H9 (cell line): ENCODE measurements at regions not wholly inside any gene's neighbourhood (a gene's known extent, or its start where the extent isn't known, plus 50 kb on each side); places are given as distances from the start of the nearest gene placed in this dataset.

Experiments used
- DNase-seq: peaks from one replicate; pipeline ENCODE4 v3.0.0-alpha.2; 2017
- H2AFZ ChIP-seq: one replicate; pipeline ENCODE4 v1.6.1; 2013; ENCODE audit warnings: mild to moderate bottlenecking, low read length, control low read depth, moderate library complexity
- H2AK5ac ChIP-seq: 2 replicates; pipeline ENCODE4 v1.6.1; 2013; ENCODE audit warnings: low read length, control low read depth, mixed read lengths; ENCODE audit not compliant: insufficient read length
- H2BK120ac ChIP-seq: one replicate; pipeline ENCODE4 v1.6.1; 2013; ENCODE audit warnings: low read depth, mild to moderate bottlenecking, low read length, control low read depth, inconsistent platforms; ENCODE audit not compliant: poor library complexity, severe bottlenecking
- H2BK12ac ChIP-seq: 2 replicates; pipeline ENCODE4 v1.6.1; 2013; ENCODE audit warnings: low read length, control low read depth, mixed read lengths, low read depth; ENCODE audit not compliant: insufficient read length
- H2BK15ac ChIP-seq: 2 replicates; pipeline ENCODE4 v1.6.1; 2013; ENCODE audit warnings: low read depth, low read length, control low read depth
- H2BK20ac ChIP-seq: one replicate; pipeline ENCODE4 v1.6.1; 2013; ENCODE audit warnings: low read depth, mild to moderate bottlenecking, low read length, control low read depth, inconsistent platforms; ENCODE audit not compliant: poor library complexity, severe bottlenecking
- H2BK5ac ChIP-seq: 2 replicates; pipeline ENCODE4 v1.6.1; 2013; ENCODE audit warnings: low read length, control low read depth, mixed read lengths; ENCODE audit not compliant: insufficient read length
- H3K14ac ChIP-seq: 2 replicates; pipeline ENCODE4 v1.6.1; 2013; ENCODE audit warnings: low read length, control low read depth; ENCODE audit not compliant: insufficient read depth
- H3K18ac ChIP-seq: 2 replicates; pipeline ENCODE4 v1.6.1; 2013; ENCODE audit warnings: low read depth, mild to moderate bottlenecking, mixed read lengths, low read length, control low read depth; ENCODE audit not compliant: insufficient read length
- H3K23ac ChIP-seq: 2 replicates; pipeline ENCODE4 v1.6.1; 2013; ENCODE audit warnings: low read length, control low read depth, mixed read lengths, low read depth; ENCODE audit not compliant: insufficient read length
- H3K23me2 ChIP-seq: 2 replicates; pipeline ENCODE4 v1.6.1; 2013; ENCODE audit warnings: low read depth, mild to moderate bottlenecking, mixed read lengths, low read length, control low read depth; ENCODE audit not compliant: insufficient read length, poor library complexity, severe bottlenecking
- H3K27ac ChIP-seq: 2 replicates; pipeline ENCODE4 v1.5.1; 2013; ENCODE audit warnings: low read length, control low read depth, mixed read lengths, low read depth; ENCODE audit not compliant: insufficient read length
- H3K27me3 ChIP-seq: 2 replicates; pipeline ENCODE4 v1.6.1; 2013; ENCODE audit warnings: low read length, control low read depth, inconsistent platforms; ENCODE audit not compliant: insufficient read depth
- H3K4ac ChIP-seq: 2 replicates; pipeline ENCODE4 v1.6.1; 2013; ENCODE audit warnings: low read depth, mild to moderate bottlenecking, control low read depth, inconsistent platforms, low read length, moderate library complexity
- H3K4me1 ChIP-seq: 2 replicates; pipeline ENCODE4 v1.6.1; 2013; ENCODE audit warnings: low read length, control low read depth, inconsistent platforms; ENCODE audit not compliant: insufficient read depth
- H3K4me2 ChIP-seq: 2 replicates; pipeline ENCODE4 v1.6.1; 2013; ENCODE audit warnings: low read length, control low read depth, mixed read lengths; ENCODE audit not compliant: insufficient read length, insufficient read depth
- H3K56ac ChIP-seq: 2 replicates; pipeline ENCODE4 v1.6.1; 2013; ENCODE audit warnings: low read depth, mild to moderate bottlenecking, mixed read lengths, low read length, control low read depth; ENCODE audit not compliant: insufficient read length
- H3K79me1 ChIP-seq: 2 replicates; pipeline ENCODE4 v1.6.1; 2013; ENCODE audit warnings: low read depth, mild to moderate bottlenecking, moderate library complexity, low read length, control low read depth, inconsistent platforms; ENCODE audit not compliant: insufficient read depth, poor library complexity, severe bottlenecking
- H3K79me2 ChIP-seq: 2 replicates; pipeline ENCODE4 v1.6.1; 2013; ENCODE audit warnings: low read length, control low read depth, inconsistent platforms; ENCODE audit not compliant: insufficient read depth
- H3K9ac ChIP-seq: 2 replicates; pipeline ENCODE4 v1.6.1; 2013; ENCODE audit warnings: low read length, control low read depth, mixed read lengths; ENCODE audit not compliant: insufficient read length; ENCODE audit errors: extremely low read depth
- H3K9me3 ChIP-seq: one replicate; pipeline ENCODE4 v1.6.1; 2013; ENCODE audit warnings: low read depth, low read length, inconsistent platforms; ENCODE audit not compliant: control insufficient read depth
- H3T11ph ChIP-seq: one replicate; pipeline ENCODE4 v1.6.1; 2013; ENCODE audit warnings: mild to moderate bottlenecking, low read length, control low read depth, inconsistent platforms
- H4K20me1 ChIP-seq: one replicate; pipeline ENCODE4 v1.6.1; 2013; ENCODE audit not compliant: control insufficient read depth, insufficient read length, insufficient read depth
- H4K5ac ChIP-seq: 2 replicates; pipeline ENCODE4 v1.6.1; 2013; ENCODE audit warnings: low read depth, mild to moderate bottlenecking, mixed read lengths, low read length, control low read depth; ENCODE audit not compliant: insufficient read length
- H4K8ac ChIP-seq: replicated peaks from 2 replicates; pipeline ENCODE4 v1.6.1; 2013; ENCODE audit warnings: low read length, control low read depth, mixed read lengths, low read depth; ENCODE audit not compliant: insufficient read length
- H4K91ac ChIP-seq: 2 replicates; pipeline ENCODE4 v1.6.1; 2013; ENCODE audit warnings: low read depth, mild to moderate bottlenecking, moderate library complexity, mixed read lengths, low read length, control low read depth; ENCODE audit not compliant: insufficient read length
- H3K27ac Mint-ChIP-seq, 3 experiments: 2 replicates in 2 of 3; 3 replicates in 1 of 3; pipeline ENCODE4 v1.8.0; 2020 to 2021; ENCODE audit warnings: mixed read lengths in 3 of 3, mild to moderate bottlenecking in 1 of 3, moderate library complexity in 1 of 3
- H3K27me3 Mint-ChIP-seq: 2 replicates; pipeline ENCODE4 v1.8.0; 2021; ENCODE audit warnings: low read depth, mild to moderate bottlenecking, moderate library complexity, mixed read lengths
- H3K36me3 Mint-ChIP-seq, 3 experiments: 2 replicates in 2 of 3; 3 replicates in 1 of 3; pipeline ENCODE4 v1.8.0; 2020 to 2021; ENCODE audit warnings: low read depth in 3 of 3, mixed read lengths in 3 of 3; ENCODE audit not compliant: insufficient read depth in 1 of 3
- H3K4me1 Mint-ChIP-seq, 2 experiments: 2 replicates each; pipeline ENCODE4 v1.8.0; 2020; ENCODE audit warnings: mixed read lengths in 2 of 2
- H3K4me3 Mint-ChIP-seq, 2 experiments: 2 replicates in 1 of 2; 3 replicates in 1 of 2; pipeline ENCODE4 v1.8.0; 2020 to 2021; ENCODE audit warnings: mild to moderate bottlenecking in 2 of 2, mixed read lengths in 2 of 2, moderate library complexity in 1 of 2
- H3K9me3 Mint-ChIP-seq, 2 experiments: 2 replicates in 1 of 2; 3 replicates in 1 of 2; pipeline ENCODE4 v1.8.0; 2020; ENCODE audit warnings: mild to moderate bottlenecking in 2 of 2, mixed read lengths in 2 of 2, moderate library complexity in 1 of 2
- WGBS: extraction: QIAGEN DNeasy Blood & Tissue Kit; methylation state at CpG from one replicate; pipeline ENCODE4 v1.1.7; 2013; ENCODE audit warnings: missing lambda C conversion rate, low lambda C conversion rate, mixed read lengths; ENCODE audit not compliant: insufficient read length; ENCODE audit errors: extremely low coverage; 5-methylcytosine and 5-hydroxymethylcytosine counted together
- TF ChIP-seq, protein P1 (sequence below): fragments of 200-600 bp; sonication (generic); conservative IDR thresholded peaks from 3 replicates; pipeline ENCODE4 v1.8.0; 2021; ENCODE audit warnings: antibody characterized with exemption, mild to moderate bottlenecking

DNA sequence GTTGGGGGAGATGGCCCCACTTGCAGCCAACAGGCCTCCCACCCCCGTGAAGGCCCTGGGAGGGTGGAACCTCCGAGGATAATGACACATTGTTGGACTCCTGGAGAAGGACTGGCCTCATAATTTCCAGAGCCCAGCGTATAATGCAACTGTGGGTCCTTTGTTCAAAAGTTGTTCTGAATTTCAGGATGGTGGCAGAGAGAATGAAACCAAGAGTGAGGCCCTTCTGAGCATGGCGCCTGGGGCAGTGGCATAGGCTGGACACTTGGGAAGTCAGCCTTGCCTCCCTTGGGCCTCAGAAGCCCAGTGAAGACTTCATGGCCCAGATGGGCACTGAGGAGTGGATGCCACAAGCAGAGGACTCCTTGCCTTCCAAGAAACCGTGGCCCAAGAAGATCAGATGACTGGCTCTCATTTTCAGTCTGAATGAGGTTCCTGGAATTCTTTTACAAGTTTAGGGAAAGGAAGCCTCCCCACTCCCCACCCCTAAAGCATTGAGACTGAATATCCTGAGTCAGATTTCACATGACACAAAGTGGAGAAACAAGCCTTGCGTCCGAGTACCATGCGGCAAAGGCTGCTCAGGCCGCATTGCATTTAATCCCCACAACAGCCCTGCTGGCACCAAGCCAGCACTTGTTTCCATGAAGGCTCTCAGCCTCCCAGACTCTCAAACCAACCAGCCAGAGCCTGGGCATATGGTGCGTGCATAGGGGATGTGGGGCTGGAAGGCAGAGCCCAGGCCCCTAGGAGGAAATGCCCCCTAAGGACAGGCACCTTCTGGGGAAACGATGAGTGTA lies 96.7 kb upstream of the SMIM23 start:
- Histone ChIP-seq H3K27me3 (no peaks in the 10 kb centered on the region), H3K4ac (no peak overlapping the region), H4K20me1 (no peaks in the 10 kb centered on the region), H3K27ac (no peak overlapping the region), H4K91ac (no peak overlapping the region), H3K79me2 (no peaks in the 10 kb centered on the region), H2BK15ac (no peak overlapping the region), H3K9ac (no peak overlapping the region), H4K5ac (no peak overlapping the region), H2BK5ac (no peak overlapping the region), H2AFZ (no peak overlapping the region), H2BK120ac (no peak overlapping the region), H4K8ac (no peak overlapping the region), H2BK20ac (no peak overlapping the region), H3K14ac (no peak overlapping the region), H2BK12ac (no peak overlapping the region), H3K18ac (no peak overlapping the region), H3K56ac (no peak overlapping the region), H3K9me3 (no peaks in the 10 kb centered on the region), H2AK5ac (no peak overlapping the region), H3K23ac (no peak overlapping the region), H3T11ph (no peak overlapping the region), H3K4me2 (no peak overlapping the region), H3K23me2 (no peaks in the 10 kb centered on the region), H3K79me1 (no peaks in the 10 kb centered on the region), H3K4me1 (0 out of 2 replicates have a peak, but pooled peaks cover 2% of the 10 kb centered on the region)
- Mint-ChIP-seq H3K27ac (no peak overlapping the region; a peak in 1 of 7 replicates), H3K4me3 (no peak overlapping the region), H3K36me3 (no peaks in the 10 kb centered on the region), H3K9me3 (no peaks in the 10 kb centered on the region), H3K4me1 (peaks cover 9 to 10% of the 10 kb centered on the region in 2 experiments; a peak in 2 of 4 replicates), H3K27me3 (peaks cover 16% of the 10 kb centered on the region)
- DNase-seq, result no peak
- TF ChIP-seq, protein P1, sequence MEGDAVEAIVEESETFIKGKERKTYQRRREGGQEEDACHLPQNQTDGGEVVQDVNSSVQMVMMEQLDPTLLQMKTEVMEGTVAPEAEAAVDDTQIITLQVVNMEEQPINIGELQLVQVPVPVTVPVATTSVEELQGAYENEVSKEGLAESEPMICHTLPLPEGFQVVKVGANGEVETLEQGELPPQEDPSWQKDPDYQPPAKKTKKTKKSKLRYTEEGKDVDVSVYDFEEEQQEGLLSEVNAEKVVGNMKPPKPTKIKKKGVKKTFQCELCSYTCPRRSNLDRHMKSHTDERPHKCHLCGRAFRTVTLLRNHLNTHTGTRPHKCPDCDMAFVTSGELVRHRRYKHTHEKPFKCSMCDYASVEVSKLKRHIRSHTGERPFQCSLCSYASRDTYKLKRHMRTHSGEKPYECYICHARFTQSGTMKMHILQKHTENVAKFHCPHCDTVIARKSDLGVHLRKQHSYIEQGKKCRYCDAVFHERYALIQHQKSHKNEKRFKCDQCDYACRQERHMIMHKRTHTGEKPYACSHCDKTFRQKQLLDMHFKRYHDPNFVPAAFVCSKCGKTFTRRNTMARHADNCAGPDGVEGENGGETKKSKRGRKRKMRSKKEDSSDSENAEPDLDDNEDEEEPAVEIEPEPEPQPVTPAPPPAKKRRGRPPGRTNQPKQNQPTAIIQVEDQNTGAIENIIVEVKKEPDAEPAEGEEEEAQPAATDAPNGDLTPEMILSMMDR, result no peak
- no CpG with 5 or more reads among the region's 11 CpGs for WGBS
